Right atrium auricular region (tissue), 2 donors: ENCODE measurements at regions not wholly inside any gene's neighbourhood (a gene's known extent, or its start where the extent isn't known, plus 50 kb on each side); places are given as distances from the start of the nearest gene placed in this dataset.

Experiments used
- DNase-seq: peaks from one replicate; pipeline ENCODE4 v3.0.0-alpha.2; 2019; ENCODE audit warnings: low spot score
- H3K27ac ChIP-seq, 2 donors: fragments of 200-600 bp; sonication (generic); 1 replicate in 1 of 2; 2 replicates in 1 of 2; pipeline ENCODE4 v1.5.1; 2016 to 2019
- H3K27me3 ChIP-seq, 2 donors: fragments of 200-600 bp; sonication (generic); one replicate each; pipeline versions ENCODE4 v1.5.1 to v1.6.0; 2017 to 2019
- H3K36me3 ChIP-seq: fragments of 200-600 bp; sonication (generic); one replicate; pipeline ENCODE4 v1.5.1; 2016
- H3K4me1 ChIP-seq, 2 donors: fragments of 200-600 bp; sonication (generic); one replicate each; pipeline versions ENCODE4 v1.5.1 to v1.6.0; 2017 to 2019
- H3K4me3 ChIP-seq, 2 donors: fragments of 200-600 bp; sonication (generic); 1 replicate in 1 of 2; 2 replicates in 1 of 2; pipeline ENCODE4 v1.5.1; 2017 to 2019; ENCODE audit warnings: mild to moderate bottlenecking in 1 of 2, moderate library complexity in 1 of 2
- H3K9me3 ChIP-seq, 2 donors: fragments of 200-600 bp; sonication (generic); one replicate each; pipeline ENCODE4 v1.5.1; 2019
- CTCF ChIP-seq, 2 donors: fragments of 200-600 bp; sonication (generic); IDR thresholded peaks; one replicate each; pipeline ENCODE4 v1.5.1; 2019; ENCODE audit warnings: antibody characterized with exemption in 2 of 2

- no peaks in the 10 kb centered on the region for H3K27me3 ChIP-seq
- H3K9me3 ChIP-seq, result no peaks in the 10 kb centered on the region
- peaks cover 0 to 4% of the 10 kb centered on the region in 2 donors for H3K4me1 ChIP-seq
- no peaks in the 10 kb centered on the region for H3K36me3 ChIP-seq
- no peak overlapping the region for H3K4me3 ChIP-seq
- no peak overlapping the region for H3K27ac ChIP-seq
- no peak for DNase-seq
- TF ChIP-seq CTCF (IDR thresholded peaks at IDR 0.05), result no peak
Measured at GRCh38 chr15:61702224-61703020, 357.8 kb downstream of the VPS13C start.

GRCh38 chr15:61701455-61701854 lies 358.8 kb downstream of the VPS13C start:
- TF ChIP-seq CTCF (IDR thresholded peaks at IDR 0.05), result no peak
- H3K9me3 ChIP-seq, result no peaks in the 10 kb centered on the region
- H3K27ac ChIP-seq, result no peak overlapping the region
- no peak overlapping the region for H3K4me3 ChIP-seq
- no peaks in the 10 kb centered on the region for H3K36me3 ChIP-seq
- peaks cover 0 to 4% of the 10 kb centered on the region in 2 donors for H3K4me1 ChIP-seq
- no peak for DNase-seq
- no peaks in the 10 kb centered on the region for H3K27me3 ChIP-seq

- no peak for TF ChIP-seq CTCF (IDR thresholded peaks at IDR 0.05)
- Histone ChIP-seq H3K27me3 (no peaks in the 10 kb centered on the region), H3K27ac (no peak overlapping the region), H3K4me3 (no peak overlapping the region), H3K36me3 (no peaks in the 10 kb centered on the region), H3K9me3 (no peaks in the 10 kb centered on the region), H3K4me1 (peaks cover 0 to 4% of the 10 kb centered on the region in 2 donors)
- DNase-seq, result no peak
Measured at GRCh38 chr15:61700803-61701202, 359.4 kb downstream of the VPS13C start.

- Histone ChIP-seq H3K9me3 (no peaks in the 10 kb centered on the region), H3K27ac (no peak overlapping the region), H3K4me3 (no peak overlapping the region), H3K27me3 (no peaks in the 10 kb centered on the region), H3K4me1 (peaks cover 0 to 4% of the 10 kb centered on the region in 2 donors), H3K36me3 (no peaks in the 10 kb centered on the region)
- TF ChIP-seq CTCF (IDR thresholded peaks at IDR 0.05), result no peak
- no peak for DNase-seq
Measured at GRCh38 chr15:61697796-61698195, 362.5 kb downstream of the VPS13C start.

- H3K27ac ChIP-seq, result no peak overlapping the region
- DNase-seq, result no peak
- H3K9me3 ChIP-seq, result no peaks in the 10 kb centered on the region
- H3K27me3 ChIP-seq, result no peaks in the 10 kb centered on the region
- H3K4me3 ChIP-seq, result no peak overlapping the region
- no peaks in the 10 kb centered on the region for H3K36me3 ChIP-seq
- H3K4me1 ChIP-seq, result no peaks in the 10 kb centered on the region
- no peak for TF ChIP-seq CTCF (IDR thresholded peaks at IDR 0.05)
Measured at GRCh38 chr15:61689067-61689466, 371.2 kb downstream of the VPS13C start.

GRCh38 chr15:61687651-61688050 lies 372.6 kb downstream of the VPS13C start:
- Histone ChIP-seq H3K9me3 (no peaks in the 10 kb centered on the region), H3K4me3 (no peak overlapping the region), H3K27ac (no peak overlapping the region), H3K36me3 (no peaks in the 10 kb centered on the region), H3K27me3 (no peaks in the 10 kb centered on the region), H3K4me1 (no peaks in the 10 kb centered on the region)
- no peak for DNase-seq
- no peak for TF ChIP-seq CTCF (IDR thresholded peaks at IDR 0.05)
